ENCODE measurements at regions not wholly inside any gene's neighbourhood (a gene's known extent, or its start where the extent isn't known, plus 50 kb on each side); places are given as distances from the start of the nearest gene placed in this dataset.

DNA sequence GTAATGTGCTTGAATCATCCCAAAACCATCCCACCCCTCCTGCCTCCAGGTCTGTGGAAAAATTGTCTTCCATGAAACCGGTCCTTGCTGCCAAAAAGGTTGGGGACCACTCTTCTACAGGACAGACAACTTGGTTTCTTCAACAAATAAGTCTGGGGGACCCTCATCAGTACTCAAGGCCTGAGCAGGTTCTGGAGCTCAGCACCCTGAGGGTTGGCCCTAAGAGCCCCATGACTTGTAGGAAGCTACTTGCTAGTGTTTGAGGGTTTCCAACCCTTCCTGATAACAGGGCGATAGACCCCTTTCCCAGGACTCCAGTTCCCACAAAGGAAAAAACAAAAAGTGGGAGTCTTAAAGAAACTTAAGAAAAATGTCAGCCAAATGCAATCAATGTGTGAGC is 52.9 kb upstream of the SLCO2A1 start:
- TF ChIP-seq, protein P1, sequence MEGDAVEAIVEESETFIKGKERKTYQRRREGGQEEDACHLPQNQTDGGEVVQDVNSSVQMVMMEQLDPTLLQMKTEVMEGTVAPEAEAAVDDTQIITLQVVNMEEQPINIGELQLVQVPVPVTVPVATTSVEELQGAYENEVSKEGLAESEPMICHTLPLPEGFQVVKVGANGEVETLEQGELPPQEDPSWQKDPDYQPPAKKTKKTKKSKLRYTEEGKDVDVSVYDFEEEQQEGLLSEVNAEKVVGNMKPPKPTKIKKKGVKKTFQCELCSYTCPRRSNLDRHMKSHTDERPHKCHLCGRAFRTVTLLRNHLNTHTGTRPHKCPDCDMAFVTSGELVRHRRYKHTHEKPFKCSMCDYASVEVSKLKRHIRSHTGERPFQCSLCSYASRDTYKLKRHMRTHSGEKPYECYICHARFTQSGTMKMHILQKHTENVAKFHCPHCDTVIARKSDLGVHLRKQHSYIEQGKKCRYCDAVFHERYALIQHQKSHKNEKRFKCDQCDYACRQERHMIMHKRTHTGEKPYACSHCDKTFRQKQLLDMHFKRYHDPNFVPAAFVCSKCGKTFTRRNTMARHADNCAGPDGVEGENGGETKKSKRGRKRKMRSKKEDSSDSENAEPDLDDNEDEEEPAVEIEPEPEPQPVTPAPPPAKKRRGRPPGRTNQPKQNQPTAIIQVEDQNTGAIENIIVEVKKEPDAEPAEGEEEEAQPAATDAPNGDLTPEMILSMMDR (IDR thresholded peaks at IDR 0.05): no peak
- TF ChIP-seq POLR2AphosphoS5 (IDR thresholded peaks at IDR 0.05; ENCODE audit: insufficient read depth in 1 of 2, low read depth in 1 of 2): no peak

Data from vagina (tissue), 2 donors.